WTC11 (cell line): ENCODE measurements at regions not wholly inside any gene's neighbourhood (a gene's known extent, or its start where the extent isn't known, plus 50 kb on each side); places are given as distances from the start of the nearest gene placed in this dataset.

Experiments
- ATAC-seq: fragments of 200-7000 bp; cut with Tn5 transposase; 2 replicates; pipeline ENCODE4 v1.10.0; 2021; ENCODE audit warnings: mild to moderate bottlenecking, moderate library complexity
- CTCF ChIA-PET: fragments of 300-600 bp; sonication (Branson Sonifier 250); formaldehyde crosslinking; loops from one replicate; lab custom pipeline; 2021; ENCODE audit warnings: antibody characterized with exemption; lab: Charles Lee
- POLR2A ChIA-PET: fragments of 350-600 bp; sonication (Branson Sonifier 250); formaldehyde crosslinking; loops from one replicate; lab custom pipeline; 2021; ENCODE audit warnings: antibody characterized with exemption; lab: Charles Lee
- DNase-seq: peaks from one replicate; pipeline ENCODE4 v3.0.0; 2021; ENCODE audit warnings: low spot score
- H3K27ac Mint-ChIP-seq: 2 replicates; pipeline ENCODE4 v1.8.0; 2021; ENCODE audit warnings: mixed read lengths
- H3K27me3 Mint-ChIP-seq: 2 replicates; pipeline ENCODE4 v1.8.0; 2021; ENCODE audit warnings: low read depth, mild to moderate bottlenecking, moderate library complexity, mixed read lengths
- H3K36me3 Mint-ChIP-seq: 2 replicates; pipeline ENCODE4 v1.8.0; 2021; ENCODE audit warnings: mixed read lengths
- H3K4me1 Mint-ChIP-seq: 2 replicates; pipeline ENCODE4 v1.8.0; 2022; ENCODE audit warnings: mixed read lengths
- H3K4me3 Mint-ChIP-seq: 2 replicates; pipeline ENCODE4 v1.8.0; 2021; ENCODE audit warnings: mild to moderate bottlenecking, moderate library complexity, mixed read lengths
- H3K9me3 Mint-ChIP-seq: 2 replicates; pipeline ENCODE4 v1.8.0; 2021; ENCODE audit warnings: mixed read lengths
- ARID4B ChIP-seq: sonication (generic); formaldehyde crosslinking; IDR thresholded peaks from 2 replicates; pipeline ENCODE4 v1.8.0; 2023; ENCODE audit warnings: missing genetic modification reagents, mild to moderate bottlenecking, borderline replicate concordance
- CREB1 ChIP-seq: sonication (generic); formaldehyde crosslinking; IDR thresholded peaks from 2 replicates; pipeline ENCODE4 v1.8.0; 2023; ENCODE audit warnings: mild to moderate bottlenecking, missing genetic modification reagents
- CREM ChIP-seq: sonication (generic); formaldehyde crosslinking; IDR thresholded peaks from 2 replicates; pipeline ENCODE4 v1.8.1; 2022; ENCODE audit warnings: mild to moderate bottlenecking, missing genetic modification reagents, moderate library complexity
- ERG ChIP-seq: fragments of 250-450 bp; sonication (Bioruptor Pico); IDR thresholded peaks from 2 replicates; pipeline ENCODE4 v1.8.0; 2021; ENCODE audit warnings: mild to moderate bottlenecking
- ETV6 ChIP-seq: sonication (generic); formaldehyde crosslinking; IDR thresholded peaks from 2 replicates; pipeline ENCODE4 v1.8.1; 2022; ENCODE audit warnings: mild to moderate bottlenecking, missing genetic modification reagents
- KAT7 ChIP-seq: sonication (generic); formaldehyde crosslinking; IDR thresholded peaks from 2 replicates; pipeline ENCODE4 v1.8.1; 2023; ENCODE audit warnings: missing genetic modification reagents, mild to moderate bottlenecking, borderline replicate concordance
- NFATC4 ChIP-seq: fragments of 250-450 bp; sonication (Bioruptor Pico); IDR thresholded peaks from 2 replicates; pipeline ENCODE4 v1.9.0; 2021; ENCODE audit warnings: mild to moderate bottlenecking
- SOX15 ChIP-seq: fragments of 250-450 bp; sonication (Bioruptor Pico); IDR thresholded peaks from 2 replicates; pipeline ENCODE4 v1.9.0; 2021; ENCODE audit warnings: mild to moderate bottlenecking
- ZBTB21 ChIP-seq: sonication (generic); formaldehyde crosslinking; IDR thresholded peaks from 2 replicates; pipeline ENCODE4 v1.8.1; 2023; ENCODE audit warnings: mild to moderate bottlenecking, missing genetic modification reagents, borderline replicate concordance
- ZBTB43 ChIP-seq: sonication (generic); formaldehyde crosslinking; IDR thresholded peaks from 2 replicates; pipeline ENCODE4 v1.8.1; 2023; ENCODE audit warnings: mild to moderate bottlenecking, missing genetic modification reagents
- TF ChIP-seq, protein P1 (sequence below): sonication (generic); formaldehyde crosslinking; IDR thresholded peaks from 2 replicates; pipeline ENCODE4 v1.8.1; 2023; ENCODE audit warnings: mild to moderate bottlenecking, missing genetic modification reagents, moderate library complexity
- TF ChIP-seq, protein P2 (sequence below): sonication (generic); formaldehyde crosslinking; IDR thresholded peaks from 2 replicates; pipeline ENCODE4 v1.8.0; 2023; ENCODE audit warnings: missing genetic modification reagents
- TF ChIP-seq, protein P3 (sequence below): sonication (generic); formaldehyde crosslinking; IDR thresholded peaks from 2 replicates; pipeline ENCODE4 v1.8.1; 2022; ENCODE audit warnings: low read depth, mild to moderate bottlenecking, moderate library complexity, missing genetic modification reagents, borderline replicate concordance
- TF ChIP-seq, protein P4 (sequence below): sonication (generic); formaldehyde crosslinking; IDR thresholded peaks from 2 replicates; pipeline ENCODE4 v1.8.1; 2022; ENCODE audit warnings: missing genetic modification reagents, borderline replicate concordance
- TF ChIP-seq, protein P5 (sequence below): sonication (generic); formaldehyde crosslinking; conservative IDR thresholded peaks from 2 replicates; pipeline ENCODE4 v1.8.1; 2023; ENCODE audit warnings: mild to moderate bottlenecking, low read depth, missing genetic modification reagents, moderate library complexity

DNA sequence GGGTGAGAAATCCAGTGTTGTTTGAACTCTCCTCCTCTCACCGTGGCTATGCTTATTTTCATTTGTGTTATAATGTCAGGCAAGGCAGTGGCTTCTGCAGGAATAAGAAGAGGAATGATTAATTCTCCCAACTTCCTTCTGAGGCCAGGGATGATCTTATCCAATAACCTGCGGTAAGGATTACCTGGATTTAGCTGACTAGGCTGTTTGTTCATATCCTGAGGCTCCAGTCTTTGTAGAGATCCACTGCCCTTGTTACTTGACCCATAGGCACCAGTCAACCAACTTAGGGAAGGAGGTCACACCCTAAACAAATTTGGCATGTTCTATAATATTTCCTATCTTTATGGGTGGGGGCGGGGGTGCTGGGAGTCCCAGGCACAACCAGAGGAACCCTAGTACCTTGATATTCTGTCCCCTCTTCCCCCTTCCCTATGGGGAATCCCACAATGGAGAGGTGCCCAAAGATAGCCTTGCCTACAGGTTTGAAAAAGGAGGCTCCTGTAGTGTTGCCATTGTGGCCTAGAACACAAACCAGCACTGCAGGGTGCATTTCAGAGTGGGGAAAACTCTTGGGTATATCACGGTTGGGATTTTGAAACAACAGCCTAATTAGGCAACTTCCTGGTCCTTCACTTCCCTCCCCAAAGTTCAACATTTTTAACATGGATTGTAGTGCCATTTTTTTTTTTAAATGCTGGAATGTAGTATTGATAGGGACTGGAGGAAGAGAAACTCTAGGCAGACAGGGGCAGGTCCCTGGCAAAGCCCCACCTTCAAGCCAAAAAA lies 977.5 kb upstream of the SPRY2 start (continued):
- TF ChIP-seq ZBTB43 (CRISPR knock-in tag) (no peak), NFATC4 (CRISPR knock-in tag) (no peak), ETV6 (CRISPR knock-in tag) (no peak), ZBTB21 (CRISPR knock-in tag) (no peak)
- TF ChIP-seq, protein P1, sequence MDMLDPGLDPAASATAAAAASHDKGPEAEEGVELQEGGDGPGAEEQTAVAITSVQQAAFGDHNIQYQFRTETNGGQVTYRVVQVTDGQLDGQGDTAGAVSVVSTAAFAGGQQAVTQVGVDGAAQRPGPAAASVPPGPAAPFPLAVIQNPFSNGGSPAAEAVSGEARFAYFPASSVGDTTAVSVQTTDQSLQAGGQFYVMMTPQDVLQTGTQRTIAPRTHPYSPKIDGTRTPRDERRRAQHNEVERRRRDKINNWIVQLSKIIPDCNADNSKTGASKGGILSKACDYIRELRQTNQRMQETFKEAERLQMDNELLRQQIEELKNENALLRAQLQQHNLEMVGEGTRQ (CRISPR knock-in tag) = no peak

DNA sequence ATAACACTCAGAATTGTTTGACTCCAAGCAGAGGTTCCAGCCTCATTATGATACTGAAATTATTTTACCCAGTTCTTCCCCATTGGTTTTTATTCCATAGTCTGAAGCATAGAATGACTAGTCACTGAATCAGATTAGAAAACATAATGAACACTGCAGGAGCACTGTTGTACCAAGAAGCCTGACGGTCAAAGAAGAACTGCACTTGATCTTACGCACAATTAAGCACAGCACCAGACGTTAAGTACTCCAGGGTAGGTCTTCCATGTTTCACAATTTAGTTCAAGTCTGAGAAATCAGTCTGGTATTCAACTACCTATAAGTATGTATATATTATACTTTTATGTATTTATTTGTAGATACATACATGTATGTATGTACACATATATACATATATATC lies 973.5 kb upstream of the SPRY2 start:
- H3K4me1 Mint-ChIP-seq = no peaks in the 10 kb centered on the region
- POLR2A ChIA-PET = no interaction called here

More for the DNA sequence above, 973.5 kb upstream of the SPRY2 start:
- Mint-ChIP-seq H3K9me3 (peaks cover 9% of the 10 kb centered on the region), H3K4me3 (no peak overlapping the region), H3K36me3 (0 out of 2 replicates have a peak, but pooled peaks cover 2% of the 10 kb centered on the region), H3K27ac (no peak overlapping the region), H3K27me3 (no peaks in the 10 kb centered on the region)
- DNase-seq = no peak
- TF ChIP-seq, protein P2, sequence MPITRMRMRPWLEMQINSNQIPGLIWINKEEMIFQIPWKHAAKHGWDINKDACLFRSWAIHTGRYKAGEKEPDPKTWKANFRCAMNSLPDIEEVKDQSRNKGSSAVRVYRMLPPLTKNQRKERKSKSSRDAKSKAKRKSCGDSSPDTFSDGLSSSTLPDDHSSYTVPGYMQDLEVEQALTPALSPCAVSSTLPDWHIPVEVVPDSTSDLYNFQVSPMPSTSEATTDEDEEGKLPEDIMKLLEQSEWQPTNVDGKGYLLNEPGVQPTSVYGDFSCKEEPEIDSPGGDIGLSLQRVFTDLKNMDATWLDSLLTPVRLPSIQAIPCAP (CRISPR knock-in tag) = no peak
- no peak for TF ChIP-seq SOX15 (CRISPR knock-in tag)
- TF ChIP-seq KAT7 = no peak
- TF ChIP-seq ERG (CRISPR knock-in tag) = no peak
- TF ChIP-seq, protein P3, sequence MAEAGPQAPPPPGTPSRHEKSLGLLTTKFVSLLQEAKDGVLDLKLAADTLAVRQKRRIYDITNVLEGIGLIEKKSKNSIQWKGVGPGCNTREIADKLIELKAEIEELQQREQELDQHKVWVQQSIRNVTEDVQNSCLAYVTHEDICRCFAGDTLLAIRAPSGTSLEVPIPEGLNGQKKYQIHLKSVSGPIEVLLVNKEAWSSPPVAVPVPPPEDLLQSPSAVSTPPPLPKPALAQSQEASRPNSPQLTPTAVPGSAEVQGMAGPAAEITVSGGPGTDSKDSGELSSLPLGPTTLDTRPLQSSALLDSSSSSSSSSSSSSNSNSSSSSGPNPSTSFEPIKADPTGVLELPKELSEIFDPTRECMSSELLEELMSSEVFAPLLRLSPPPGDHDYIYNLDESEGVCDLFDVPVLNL (CRISPR knock-in tag) = no peak
- TF ChIP-seq, protein P4, sequence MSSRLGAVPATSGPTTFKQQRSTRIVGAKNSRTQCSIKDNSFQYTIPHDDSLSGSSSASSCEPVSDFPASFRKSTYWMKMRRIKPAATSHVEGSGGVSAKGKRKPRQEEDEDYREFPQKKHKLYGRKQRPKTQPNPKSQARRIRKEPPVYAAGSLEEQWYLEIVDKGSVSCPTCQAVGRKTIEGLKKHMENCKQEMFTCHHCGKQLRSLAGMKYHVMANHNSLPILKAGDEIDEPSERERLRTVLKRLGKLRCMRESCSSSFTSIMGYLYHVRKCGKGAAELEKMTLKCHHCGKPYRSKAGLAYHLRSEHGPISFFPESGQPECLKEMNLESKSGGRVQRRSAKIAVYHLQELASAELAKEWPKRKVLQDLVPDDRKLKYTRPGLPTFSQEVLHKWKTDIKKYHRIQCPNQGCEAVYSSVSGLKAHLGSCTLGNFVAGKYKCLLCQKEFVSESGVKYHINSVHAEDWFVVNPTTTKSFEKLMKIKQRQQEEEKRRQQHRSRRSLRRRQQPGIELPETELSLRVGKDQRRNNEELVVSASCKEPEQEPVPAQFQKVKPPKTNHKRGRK (CRISPR knock-in tag) = no peak
- no peak for TF ChIP-seq CREB1 (CRISPR knock-in tag)
- TF ChIP-seq, protein P5, sequence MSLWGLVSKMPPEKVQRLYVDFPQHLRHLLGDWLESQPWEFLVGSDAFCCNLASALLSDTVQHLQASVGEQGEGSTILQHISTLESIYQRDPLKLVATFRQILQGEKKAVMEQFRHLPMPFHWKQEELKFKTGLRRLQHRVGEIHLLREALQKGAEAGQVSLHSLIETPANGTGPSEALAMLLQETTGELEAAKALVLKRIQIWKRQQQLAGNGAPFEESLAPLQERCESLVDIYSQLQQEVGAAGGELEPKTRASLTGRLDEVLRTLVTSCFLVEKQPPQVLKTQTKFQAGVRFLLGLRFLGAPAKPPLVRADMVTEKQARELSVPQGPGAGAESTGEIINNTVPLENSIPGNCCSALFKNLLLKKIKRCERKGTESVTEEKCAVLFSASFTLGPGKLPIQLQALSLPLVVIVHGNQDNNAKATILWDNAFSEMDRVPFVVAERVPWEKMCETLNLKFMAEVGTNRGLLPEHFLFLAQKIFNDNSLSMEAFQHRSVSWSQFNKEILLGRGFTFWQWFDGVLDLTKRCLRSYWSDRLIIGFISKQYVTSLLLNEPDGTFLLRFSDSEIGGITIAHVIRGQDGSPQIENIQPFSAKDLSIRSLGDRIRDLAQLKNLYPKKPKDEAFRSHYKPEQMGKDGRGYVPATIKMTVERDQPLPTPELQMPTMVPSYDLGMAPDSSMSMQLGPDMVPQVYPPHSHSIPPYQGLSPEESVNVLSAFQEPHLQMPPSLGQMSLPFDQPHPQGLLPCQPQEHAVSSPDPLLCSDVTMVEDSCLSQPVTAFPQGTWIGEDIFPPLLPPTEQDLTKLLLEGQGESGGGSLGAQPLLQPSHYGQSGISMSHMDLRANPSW (CRISPR knock-in tag) = no peak
- TF ChIP-seq CREM (CRISPR knock-in tag) = no peak
- TF ChIP-seq ARID4B = no peak
- no peak for ATAC-seq
- CTCF ChIA-PET = no interaction called here
